ENCODE measurements at regions not wholly inside any gene's neighbourhood (a gene's known extent, or its start where the extent isn't known, plus 50 kb on each side); places are given as distances from the start of the nearest gene placed in this dataset.

GRCh38 chr5:168064457-168064856 is 227.0 kb upstream of the WWC1 start:
- ATAC-seq (no peak), DNase-seq (no peak)
- WGBS (ENCODE audit: insufficient coverage, low coverage, low lambda C conversion rate, missing lambda C conversion rate), result 74% methylated on average over 5 of the region's 5 CpGs
- Histone ChIP-seq H3K36me3 (no peaks in the 10 kb centered on the region), H3K27me3 (no peaks in the 10 kb centered on the region), H3K9me3 (no peaks in the 10 kb centered on the region), H3K27ac (no peak overlapping the region), H3K4me3 (no peak overlapping the region), H3K4me1 (peaks cover 0 to 4% (median 0%) of the 10 kb centered on the region in 4 donors)
- TF ChIP-seq POLR2A (IDR thresholded peaks at IDR 0.05) (no peak), CTCF (IDR thresholded peaks at IDR 0.05) (no peak)
- intact Hi-C loops (cut with DNase I), result no loop called here

GRCh38 chr5:168064933-168065622 is 226.4 kb upstream of the WWC1 start:
- no peak overlapping the region for H3K27ac ChIP-seq
- DNase-seq (no peak), ATAC-seq (peak in 1 of 4 donors; percentile 41)
- H3K4me3 ChIP-seq, result no peak overlapping the region
- peaks cover 0 to 4% (median 0%) of the 10 kb centered on the region in 4 donors for H3K4me1 ChIP-seq
- 77% methylated on average over 8 of the region's 8 CpGs for WGBS (ENCODE audit: insufficient coverage, low coverage, low lambda C conversion rate, missing lambda C conversion rate)
- no peaks in the 10 kb centered on the region for H3K9me3 ChIP-seq
- H3K27me3 ChIP-seq, result no peaks in the 10 kb centered on the region
- H3K36me3 ChIP-seq, result no peaks in the 10 kb centered on the region
- TF ChIP-seq POLR2A (IDR thresholded peaks at IDR 0.05), result no peak
- TF ChIP-seq CTCF (IDR thresholded peaks at IDR 0.05), result no peak
- intact Hi-C loops (cut with DNase I), result no loop called here

GRCh38 chr5:168066536-168067208 is 224.8 kb upstream of the WWC1 start:
- Histone ChIP-seq H3K27me3 (no peaks in the 10 kb centered on the region), H3K9me3 (no peaks in the 10 kb centered on the region), H3K4me3 (no peak overlapping the region), H3K27ac (no peak overlapping the region), H3K4me1 (peaks cover 0 to 4% (median 0%) of the 10 kb centered on the region in 4 donors), H3K36me3 (no peaks in the 10 kb centered on the region)
- intact Hi-C loops (cut with DNase I), result no loop called here
- WGBS (ENCODE audit: insufficient coverage, low coverage, low lambda C conversion rate, missing lambda C conversion rate), result 38% methylated on average over 5 of the region's 5 CpGs
- DNase-seq (no peak), ATAC-seq (peak in 2 of 4 donors; percentile 31 to 36)
- TF ChIP-seq CTCF (IDR thresholded peaks at IDR 0.05) (no peak), POLR2A (IDR thresholded peaks at IDR 0.05) (no peak)

DNA sequence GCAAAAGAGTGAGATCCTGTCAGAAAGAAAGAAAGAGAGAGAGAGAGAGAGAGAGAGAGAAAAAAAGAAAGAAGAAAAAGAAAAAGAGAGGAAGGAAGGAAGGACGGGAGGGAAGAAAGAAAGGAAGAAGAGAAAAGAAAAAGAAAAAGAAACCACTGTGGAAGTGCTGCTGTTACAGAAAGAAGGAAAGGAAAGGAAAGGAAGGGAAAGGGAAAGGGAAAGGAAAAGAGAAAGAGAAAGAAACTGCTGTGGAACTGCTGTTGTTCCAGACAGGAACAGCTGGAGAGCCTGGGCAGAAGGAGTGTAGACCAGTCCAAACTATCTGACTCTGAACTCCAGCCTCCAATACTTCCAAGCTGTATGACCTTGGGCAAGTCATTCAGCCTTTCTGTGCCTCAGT is 220.7 kb upstream of the WWC1 start:
- 89% methylated on average over 1 of the region's 1 CpG for WGBS (ENCODE audit: insufficient coverage, low coverage, low lambda C conversion rate, missing lambda C conversion rate)
- Histone ChIP-seq H3K9me3 (no peaks in the 10 kb centered on the region), H3K4me3 (no peak overlapping the region), H3K36me3 (no peaks in the 10 kb centered on the region), H3K27ac (no peak overlapping the region), H3K4me1 (peaks cover 0 to 4% (median 0%) of the 10 kb centered on the region in 4 donors), H3K27me3 (no peaks in the 10 kb centered on the region)
- no peak for TF ChIP-seq POLR2A (IDR thresholded peaks at IDR 0.05)
- TF ChIP-seq CTCF (IDR thresholded peaks at IDR 0.05), result no peak
- DNase-seq, result no peak
- ATAC-seq, result no peak
- intact Hi-C loops (cut with DNase I), result no loop called here
